ENCODE measurements at regions not wholly inside any gene's neighbourhood (a gene's known extent, or its start where the extent isn't known, plus 50 kb on each side); places are given as distances from the start of the nearest gene placed in this dataset.

GRCh38 chr15:38040615-38041014, 106.2 kb downstream of the TMCO5A start:
- H3K9me3 ChIP-seq, result no peaks in the 10 kb centered on the region
- H3K4me3 ChIP-seq, result no peak overlapping the region
- no peaks in the 10 kb centered on the region for H3K36me3 ChIP-seq
- DNase-seq, result no peak
- H3K27me3 ChIP-seq, result no peaks in the 10 kb centered on the region

GRCh38 chr15:38041576-38041975, 107.1 kb downstream of the TMCO5A start:
- no peak for DNase-seq
- Histone ChIP-seq H3K9me3 (no peaks in the 10 kb centered on the region), H3K36me3 (no peaks in the 10 kb centered on the region), H3K27me3 (no peaks in the 10 kb centered on the region), H3K4me3 (no peak overlapping the region)

- no peak for DNase-seq
- Histone ChIP-seq H3K4me3 (no peak overlapping the region), H3K9me3 (no peaks in the 10 kb centered on the region), H3K27me3 (no peaks in the 10 kb centered on the region), H3K36me3 (no peaks in the 10 kb centered on the region)
Observed at GRCh38 chr15:38042211-38042610, 107.8 kb downstream of the TMCO5A start.

- no peaks in the 10 kb centered on the region for H3K36me3 ChIP-seq
- H3K4me3 ChIP-seq, result no peak overlapping the region
- no peaks in the 10 kb centered on the region for H3K27me3 ChIP-seq
- H3K9me3 ChIP-seq, result no peaks in the 10 kb centered on the region
- no peak for DNase-seq
Observed at GRCh38 chr15:38042707-38043445, 108.4 kb downstream of the TMCO5A start.

- H3K4me3 ChIP-seq, result no peak overlapping the region
- H3K27me3 ChIP-seq, result no peaks in the 10 kb centered on the region
- no peaks in the 10 kb centered on the region for H3K36me3 ChIP-seq
- DNase-seq, result no peak
- H3K9me3 ChIP-seq, result no peaks in the 10 kb centered on the region
Observed at GRCh38 chr15:38046257-38047051, 112.0 kb downstream of the TMCO5A start.

GRCh38 chr15:38048001-38048455, 113.6 kb downstream of the TMCO5A start:
- no peaks in the 10 kb centered on the region for H3K27me3 ChIP-seq
- no peak overlapping the region for H3K4me3 ChIP-seq
- DNase-seq, result no peak
- H3K9me3 ChIP-seq, result no peaks in the 10 kb centered on the region
- H3K36me3 ChIP-seq, result no peaks in the 10 kb centered on the region

GRCh38 chr15:38049891-38050290, 115.5 kb downstream of the TMCO5A start:
- Histone ChIP-seq H3K9me3 (peaks cover under 1% of the 10 kb centered on the region; the same call in 1 of the 2 replicates), H3K36me3 (no peaks in the 10 kb centered on the region)
- DNase-seq, result no peak

GRCh38 chr15:38050529-38051448, 116.3 kb downstream of the TMCO5A start:
- Histone ChIP-seq H3K4me3 (no peak overlapping the region), H3K27me3 (no peaks in the 10 kb centered on the region), H3K36me3 (no peaks in the 10 kb centered on the region), H3K9me3 (peaks cover 3% of the 10 kb centered on the region; the same call in 1 of the 2 replicates)
- no peak for DNase-seq

More at GRCh38 chr15:38049891-38050290, 115.5 kb downstream of the TMCO5A start:
- no peaks in the 10 kb centered on the region for H3K27me3 ChIP-seq
- no peak overlapping the region for H3K4me3 ChIP-seq

GRCh38 chr15:38053205-38053604, 118.8 kb downstream of the TMCO5A start:
- Histone ChIP-seq H3K36me3 (no peaks in the 10 kb centered on the region), H3K4me3 (no peak overlapping the region), H3K9me3 (peaks cover 3% of the 10 kb centered on the region; the same call in 1 of the 2 replicates), H3K27me3 (no peaks in the 10 kb centered on the region)
- DNase-seq, result no peak

GRCh38 chr15:38053776-38054175, 119.3 kb downstream of the TMCO5A start:
- H3K36me3 ChIP-seq, result no peaks in the 10 kb centered on the region
- DNase-seq, result no peak

GRCh38 chr15:38054488-38054887, 120.0 kb downstream of the TMCO5A start:
- peak; percentile 23 for DNase-seq
- Histone ChIP-seq H3K4me3 (no peak overlapping the region), H3K27me3 (no peaks in the 10 kb centered on the region), H3K9me3 (peaks cover 3% of the 10 kb centered on the region; the same call in 1 of the 2 replicates), H3K36me3 (no peaks in the 10 kb centered on the region)

More at GRCh38 chr15:38053776-38054175, 119.3 kb downstream of the TMCO5A start:
- no peak overlapping the region for H3K4me3 ChIP-seq
- H3K27me3 ChIP-seq, result no peaks in the 10 kb centered on the region
- peaks cover 3% of the 10 kb centered on the region; the same call in 1 of the 2 replicates for H3K9me3 ChIP-seq

- no peak for DNase-seq
- peaks cover 3% of the 10 kb centered on the region; the same call in 1 of the 2 replicates for H3K9me3 ChIP-seq
- no peaks in the 10 kb centered on the region for H3K27me3 ChIP-seq
- H3K4me3 ChIP-seq, result no peak overlapping the region
- H3K36me3 ChIP-seq, result no peaks in the 10 kb centered on the region
Observed at GRCh38 chr15:38058596-38059075, 124.2 kb downstream of the TMCO5A start.

- no peak for DNase-seq
- H3K36me3 ChIP-seq, result no peaks in the 10 kb centered on the region
- no peak overlapping the region for H3K4me3 ChIP-seq
- no peaks in the 10 kb centered on the region for H3K27me3 ChIP-seq
- H3K9me3 ChIP-seq, result peaks cover 3% of the 10 kb centered on the region; the same call in 1 of the 2 replicates
Observed at GRCh38 chr15:38059665-38060064, 125.2 kb downstream of the TMCO5A start.

GRCh38 chr15:38061856-38062649, 127.6 kb downstream of the TMCO5A start:
- Histone ChIP-seq H3K4me3 (no peak overlapping the region), H3K9me3 (no peaks in the 10 kb centered on the region), H3K27me3 (no peaks in the 10 kb centered on the region), H3K36me3 (no peaks in the 10 kb centered on the region)
- no peak for DNase-seq

GRCh38 chr15:38062696-38063095, 128.3 kb downstream of the TMCO5A start:
- H3K36me3 ChIP-seq, result no peaks in the 10 kb centered on the region
- no peaks in the 10 kb centered on the region for H3K9me3 ChIP-seq
- DNase-seq, result no peak
- H3K4me3 ChIP-seq, result no peak overlapping the region
- H3K27me3 ChIP-seq, result no peaks in the 10 kb centered on the region

Data from MG63 (cell line).